Brain pericyte (primary cell): ENCODE measurements at regions not wholly inside any gene's neighbourhood (a gene's known extent, or its start where the extent isn't known, plus 50 kb on each side); places are given as distances from the start of the nearest gene placed in this dataset.

ENCODE experiments used
- DNase-seq: peaks from one replicate; pipeline ENCODE4 v3.0.0-alpha.2; 2012; ENCODE audit warnings: low read depth, low spot score

DNA sequence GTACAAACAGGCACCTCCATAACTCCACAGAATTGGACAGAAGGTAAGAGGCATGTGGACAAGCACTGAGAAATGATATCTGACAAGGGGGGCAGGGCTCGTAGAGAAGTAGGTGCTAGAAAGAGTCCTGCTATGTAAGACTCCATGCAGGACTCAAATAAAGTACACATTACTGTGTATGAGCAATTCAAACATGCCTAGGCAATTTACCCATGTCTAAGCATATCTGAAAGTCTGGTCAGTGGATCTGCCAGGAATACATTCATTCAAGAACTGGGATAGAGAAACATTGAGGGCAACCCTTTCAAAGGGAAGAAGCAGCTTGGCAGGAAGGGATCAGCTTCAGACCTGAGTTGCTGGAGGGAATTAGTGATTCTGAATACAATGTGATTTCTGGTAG lies 174.1 kb upstream of the MCTP2 start:
- DNase-seq: no peak

DNA sequence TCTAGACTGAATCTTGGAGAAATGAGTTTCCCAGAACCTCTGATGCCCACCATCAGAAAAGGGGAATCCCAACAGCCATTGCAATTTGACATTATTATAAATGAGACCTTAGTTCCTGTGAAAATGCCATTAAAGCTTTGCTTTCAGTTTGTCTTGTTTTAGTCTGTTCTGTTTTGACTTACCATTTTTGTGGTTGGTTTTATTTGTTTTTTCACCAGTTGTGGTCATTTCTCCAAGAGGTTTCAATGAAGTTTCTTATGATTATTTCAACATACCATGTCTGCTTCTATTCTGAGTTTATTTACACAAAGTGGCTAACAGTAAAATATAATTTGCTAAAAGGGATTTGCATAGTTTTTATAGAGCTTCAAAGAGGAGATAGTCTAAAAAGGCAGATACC lies 175.0 kb upstream of the MCTP2 start:
- DNase-seq: no peak

DNA sequence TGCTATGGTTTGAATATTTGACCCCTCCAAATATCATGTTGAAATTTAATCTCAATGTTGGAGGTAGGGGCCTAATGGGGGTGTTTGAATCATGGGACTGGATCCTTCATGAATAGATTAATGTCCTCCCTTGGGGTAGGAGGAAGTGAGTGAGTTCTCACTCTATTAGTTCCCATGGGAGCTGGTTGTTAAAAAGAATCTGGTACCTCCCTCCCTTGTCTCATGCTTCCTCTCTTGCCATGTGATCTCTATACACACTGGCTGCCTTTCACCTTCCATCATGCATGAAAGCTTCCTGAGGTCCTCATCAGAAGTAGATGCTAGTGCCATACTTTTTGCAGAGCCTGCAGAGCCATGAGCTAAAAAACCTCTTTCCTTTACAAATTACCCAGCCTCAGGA lies 177.7 kb upstream of the MCTP2 start:
- no peak for DNase-seq

DNA sequence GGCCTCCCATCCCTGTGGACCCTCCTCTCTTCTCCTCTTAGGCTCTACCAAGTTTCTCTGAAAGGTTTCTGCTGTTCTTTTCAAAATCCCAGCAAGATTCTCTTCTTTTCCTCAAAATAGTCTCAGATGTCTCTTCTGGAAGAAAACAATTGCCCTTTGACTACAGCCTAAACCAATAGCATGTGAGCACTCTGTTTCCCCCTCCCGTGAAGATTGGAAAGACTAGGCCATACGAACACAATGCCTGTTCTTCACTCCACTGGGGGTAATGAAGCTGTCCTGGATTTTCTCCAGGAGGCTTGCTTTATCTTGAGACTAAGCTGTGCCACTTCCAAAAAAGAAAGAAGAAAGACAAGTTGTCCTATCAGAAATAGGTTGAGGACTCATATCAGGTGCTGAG lies 178.7 kb upstream of the MCTP2 start:
- DNase-seq: no peak

DNA sequence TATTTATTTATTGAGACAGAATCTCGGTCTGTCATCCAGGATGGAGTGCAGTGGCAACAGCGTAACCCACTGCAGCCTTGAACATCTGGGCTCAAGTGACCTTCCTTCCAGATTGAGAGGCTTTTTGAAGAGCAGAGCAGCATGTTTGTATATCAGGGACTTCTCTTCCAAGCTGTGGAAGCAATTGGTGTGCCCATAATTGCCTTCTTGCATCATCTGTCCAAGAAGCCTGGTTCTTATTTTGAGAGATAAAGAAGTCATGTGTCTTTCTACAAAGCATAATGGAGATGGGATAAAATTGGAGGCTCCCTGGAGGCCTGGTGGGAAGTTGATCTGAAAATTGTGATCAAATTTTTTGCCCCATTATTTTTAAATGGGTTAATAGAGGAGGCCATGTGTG lies 183.8 kb upstream of the MCTP2 start:
- no peak for DNase-seq

DNA sequence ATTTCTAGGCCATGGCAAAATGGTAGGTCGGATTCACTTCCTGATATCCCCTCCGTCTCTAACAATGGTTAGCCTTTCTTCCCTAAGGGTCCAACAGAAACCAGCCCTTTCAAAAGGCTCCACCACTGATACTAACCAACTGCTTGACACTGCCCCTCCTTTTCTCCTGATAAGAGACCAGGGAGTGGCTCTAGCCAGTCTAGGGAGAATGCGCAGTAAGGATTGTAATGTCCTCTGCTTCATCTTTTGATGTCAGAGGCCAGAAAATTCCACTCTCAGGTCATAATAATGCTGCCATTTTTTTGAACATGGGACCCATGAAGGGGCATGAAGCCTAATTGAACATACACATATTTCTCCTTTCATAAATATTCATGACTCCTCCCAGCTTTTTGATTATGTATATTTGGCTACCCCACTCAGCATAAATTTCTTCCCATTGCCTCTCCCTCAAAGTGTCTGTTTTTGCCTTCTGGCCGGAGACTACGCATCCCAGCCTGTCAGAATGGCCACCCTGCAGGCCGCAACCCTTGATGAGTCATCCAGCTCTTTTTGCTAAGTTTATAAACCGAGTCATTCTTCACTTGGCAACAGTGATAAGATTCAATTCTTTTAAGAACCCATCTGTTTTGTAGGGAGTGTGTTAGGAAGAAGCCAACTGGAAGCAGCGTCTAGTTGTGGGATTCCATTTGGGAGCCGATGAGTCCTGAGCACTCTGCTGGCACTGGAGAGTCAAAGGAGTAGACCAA lies 189.0 kb upstream of the MCTP2 start:
- DNase-seq: no peak

DNA sequence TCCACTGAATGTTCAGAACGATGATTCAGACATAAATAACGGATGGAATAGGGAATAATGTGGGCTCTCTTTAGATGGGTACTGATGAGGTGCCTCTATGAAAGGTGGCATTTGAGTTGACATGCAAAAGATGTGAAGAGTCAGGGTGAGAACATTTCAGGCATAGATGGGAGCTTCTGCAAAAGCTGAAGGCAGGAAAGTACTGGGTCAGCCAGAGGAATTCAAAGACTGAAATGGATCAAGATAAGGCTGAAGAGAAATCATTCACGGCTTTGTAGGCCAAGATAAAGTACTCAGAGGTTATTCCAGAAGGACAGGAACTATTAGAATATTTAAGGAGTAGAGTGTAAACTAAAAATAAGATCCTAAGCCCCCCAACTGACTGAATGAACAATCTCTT lies 189.6 kb upstream of the MCTP2 start:
- DNase-seq: no peak

DNA sequence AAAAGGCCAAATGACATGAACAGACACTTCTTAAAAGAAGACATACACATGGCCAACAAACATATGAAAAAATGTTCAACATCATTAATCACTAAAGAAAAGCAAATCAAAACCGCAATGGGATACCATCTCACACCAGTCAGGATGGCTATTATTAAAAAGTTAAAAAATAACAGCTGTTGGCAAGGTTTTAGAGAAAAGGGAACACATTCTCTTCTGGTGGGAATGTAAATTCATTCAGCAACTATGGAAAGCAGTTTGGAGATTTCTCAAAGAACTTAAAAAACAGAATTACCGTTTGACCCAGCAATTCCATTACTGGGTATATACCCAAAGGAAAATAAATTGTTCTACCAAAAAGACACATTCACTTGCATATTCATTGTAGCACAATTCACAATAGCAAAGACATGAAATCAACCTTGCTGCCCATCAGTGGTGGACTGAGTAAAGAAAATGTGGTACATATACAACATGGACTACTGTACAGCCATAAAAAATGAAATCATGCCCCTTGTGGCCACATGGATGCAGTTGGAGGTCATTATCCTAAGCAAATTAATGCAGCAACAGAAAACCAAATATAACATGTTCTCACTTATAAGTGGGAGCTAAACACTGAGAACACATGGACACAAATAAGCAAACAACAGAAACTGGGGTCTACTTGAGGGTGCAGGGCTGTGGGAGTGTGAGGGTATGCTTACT lies 190.7 kb upstream of the MCTP2 start:
- DNase-seq: no peak

DNA sequence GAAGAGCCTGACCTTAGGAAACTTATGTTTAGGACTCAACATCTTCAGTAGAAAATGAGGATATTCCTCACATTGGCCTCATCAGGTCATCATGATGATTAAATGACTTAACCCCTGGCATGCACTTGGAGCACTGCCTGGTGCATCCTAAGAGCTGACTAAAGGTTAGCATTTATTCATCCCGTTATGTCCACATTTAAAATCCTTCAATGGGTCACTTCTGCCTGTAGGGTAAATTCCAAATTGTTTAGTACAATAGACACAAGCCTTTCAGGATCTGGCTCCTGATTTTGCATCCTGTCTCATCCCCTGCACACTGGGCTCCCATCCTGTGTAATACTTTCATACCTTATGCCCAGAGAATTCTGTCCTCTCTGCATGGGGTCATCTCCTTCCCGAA lies 195.2 kb upstream of the MCTP2 start:
- DNase-seq: no peak

DNA sequence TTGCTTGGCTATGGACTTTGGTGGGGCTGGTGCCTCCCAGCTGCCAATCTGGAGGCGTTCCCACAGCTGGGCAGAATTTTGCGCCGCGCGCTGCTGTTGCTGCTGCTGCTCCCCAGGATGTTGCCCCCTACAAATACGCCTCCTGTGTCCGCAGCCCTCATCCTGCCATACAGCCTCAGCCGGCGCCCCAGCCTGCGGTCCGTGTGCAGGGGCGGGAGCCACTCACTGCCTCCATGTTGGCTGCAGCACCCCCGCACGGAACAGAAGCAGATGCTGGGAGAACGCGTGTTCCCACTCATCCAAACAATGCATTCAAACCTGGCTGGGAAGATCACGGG lies 197.7 kb upstream of the MCTP2 start:
- DNase-seq: no peak

DNA sequence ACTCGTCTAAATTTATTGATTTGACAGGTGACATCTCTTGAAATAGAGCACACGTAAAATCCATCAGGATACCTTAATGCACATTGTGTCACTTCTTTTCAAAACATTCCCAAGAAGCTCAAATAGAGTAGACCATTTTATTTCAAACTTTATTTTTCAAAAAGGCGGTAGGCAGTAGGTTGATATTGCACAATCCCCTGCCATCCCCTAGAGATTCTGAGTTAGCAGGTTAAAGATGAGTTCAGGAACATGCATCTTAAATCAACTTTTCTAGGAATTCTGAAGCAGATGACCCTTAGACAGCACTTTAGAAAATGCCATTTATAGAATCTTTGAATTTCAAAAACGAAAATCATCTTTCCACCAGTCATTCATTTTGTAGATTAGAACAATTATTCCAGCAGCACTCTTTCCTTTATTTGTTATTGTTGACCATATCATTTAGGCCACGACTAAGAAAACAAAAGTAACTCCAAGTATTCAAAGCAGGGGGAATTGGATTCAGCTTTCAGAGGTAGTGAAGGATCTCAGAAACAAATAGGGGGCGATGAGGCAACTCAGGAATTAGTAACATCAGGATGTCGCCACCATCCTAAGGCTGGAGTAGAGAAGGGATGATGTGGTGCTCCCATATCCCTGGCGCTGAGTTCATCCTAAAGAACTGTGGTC lies 198.2 kb upstream of the MCTP2 start:
- no peak for DNase-seq

DNA sequence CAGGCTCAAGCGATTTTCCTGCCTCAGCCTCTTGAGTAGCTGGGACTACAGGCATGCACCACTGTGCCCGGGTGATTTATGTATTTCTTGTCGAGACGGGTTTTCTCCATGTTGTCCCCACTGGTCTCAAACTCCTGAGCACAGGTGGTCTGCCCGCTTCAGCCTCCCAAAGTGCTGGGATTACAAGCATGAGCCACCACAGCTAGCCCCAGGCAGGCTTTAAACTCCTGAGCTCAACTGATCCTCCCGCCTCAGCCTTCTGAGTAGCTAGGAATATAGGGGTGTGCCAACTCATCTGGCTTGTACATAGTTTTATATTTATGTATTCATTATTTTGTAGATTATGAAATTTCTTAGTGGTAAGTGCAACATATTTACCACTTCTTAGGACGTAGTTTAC lies 198.8 kb upstream of the MCTP2 start:
- no peak for DNase-seq

DNA sequence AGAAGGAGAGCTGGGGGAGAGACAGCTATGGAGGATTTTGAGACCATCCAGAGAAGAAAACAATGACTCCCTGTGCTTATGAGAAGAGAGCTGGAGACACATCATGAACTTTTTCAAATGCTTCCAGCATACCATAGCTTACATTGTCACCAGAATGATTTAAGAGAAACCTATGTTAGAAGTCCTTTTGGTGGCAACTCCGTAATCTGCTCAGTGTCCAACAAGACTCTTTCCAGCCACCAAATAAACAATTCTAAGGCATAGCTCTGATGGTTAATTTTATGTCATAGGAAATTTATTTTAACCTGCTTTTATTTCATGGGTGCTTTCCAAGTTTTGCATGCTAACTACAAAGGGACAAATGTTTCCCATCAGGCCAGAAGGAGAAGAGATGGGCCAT lies 200.3 kb upstream of the MCTP2 start:
- DNase-seq: no peak

DNA sequence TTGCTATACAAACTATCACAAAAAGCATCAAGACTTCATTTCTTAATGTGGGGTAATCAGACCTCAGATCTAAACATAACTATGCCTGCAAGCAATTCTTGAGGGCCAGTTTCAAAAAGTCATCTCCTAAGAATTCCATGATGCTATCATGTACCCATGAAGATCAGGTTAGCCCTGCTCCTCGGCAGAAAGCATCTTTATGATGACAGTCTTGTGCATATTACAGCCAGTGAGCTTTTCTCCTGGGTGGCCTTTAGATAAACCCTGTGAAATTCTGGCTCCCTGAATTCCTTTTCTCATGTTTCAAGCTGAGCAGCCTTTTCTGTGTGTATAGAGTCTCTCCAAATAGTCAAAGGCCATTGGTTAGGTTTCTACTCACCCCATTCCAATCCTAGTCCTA lies 201.9 kb upstream of the MCTP2 start:
- DNase-seq: no peak

DNA sequence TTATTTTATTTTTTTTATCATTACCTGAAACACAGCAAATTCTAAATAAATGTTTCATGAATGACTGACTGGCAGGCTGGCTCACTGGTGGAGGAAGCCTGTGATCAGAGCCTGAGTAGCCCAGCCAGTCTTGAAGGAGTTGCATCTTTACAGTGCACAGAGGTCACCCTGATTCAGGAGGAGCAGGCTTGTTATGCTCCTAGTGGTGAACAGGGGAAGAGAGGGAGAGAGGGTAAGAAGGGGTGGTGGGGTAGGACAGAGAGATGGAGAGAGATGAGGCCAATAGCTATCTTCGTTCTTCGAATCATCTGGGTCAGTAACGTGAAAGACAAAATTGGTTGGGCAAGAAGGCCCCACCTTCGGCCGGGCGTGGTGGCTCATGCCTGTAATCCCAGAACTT lies 202.6 kb upstream of the MCTP2 start:
- no peak for DNase-seq

DNA sequence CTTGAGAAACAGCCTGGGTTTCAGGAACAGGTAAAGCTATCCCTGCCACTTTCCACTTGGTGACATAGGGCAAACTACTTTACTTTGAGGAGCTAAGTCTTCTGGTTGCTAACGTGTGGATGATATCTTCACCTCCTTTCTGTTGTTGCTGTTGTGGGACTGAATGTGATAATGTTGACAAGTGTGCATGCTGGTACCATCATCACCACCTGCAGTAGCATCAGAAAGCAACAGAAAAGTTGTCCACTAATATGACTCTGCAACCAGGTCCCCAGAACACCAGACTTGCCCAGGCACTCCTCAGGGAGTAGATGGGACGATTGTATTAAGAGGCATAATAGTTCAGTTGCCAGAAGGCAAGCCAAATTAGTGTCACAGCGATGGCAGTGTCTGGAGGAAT lies 203.2 kb upstream of the MCTP2 start:
- DNase-seq: no peak

DNA sequence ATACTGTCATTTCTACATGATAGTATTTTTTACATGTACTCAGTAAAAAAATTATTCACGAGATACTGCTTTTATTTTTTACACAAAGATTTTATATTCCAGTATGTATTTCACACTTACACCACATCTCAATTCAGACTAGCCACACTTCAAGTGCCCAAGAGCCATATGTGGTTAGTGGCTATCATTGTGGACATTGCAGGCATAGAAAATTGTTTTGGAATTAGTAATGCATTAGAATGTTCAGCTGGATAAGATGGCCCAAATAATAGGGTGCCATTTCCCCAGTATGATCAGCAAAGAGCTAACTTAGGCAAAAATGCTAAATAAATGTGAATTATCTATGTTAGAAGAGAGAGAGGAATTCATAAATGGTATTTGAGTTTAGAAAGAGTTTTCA lies 203.8 kb upstream of the MCTP2 start:
- no peak for DNase-seq

DNA sequence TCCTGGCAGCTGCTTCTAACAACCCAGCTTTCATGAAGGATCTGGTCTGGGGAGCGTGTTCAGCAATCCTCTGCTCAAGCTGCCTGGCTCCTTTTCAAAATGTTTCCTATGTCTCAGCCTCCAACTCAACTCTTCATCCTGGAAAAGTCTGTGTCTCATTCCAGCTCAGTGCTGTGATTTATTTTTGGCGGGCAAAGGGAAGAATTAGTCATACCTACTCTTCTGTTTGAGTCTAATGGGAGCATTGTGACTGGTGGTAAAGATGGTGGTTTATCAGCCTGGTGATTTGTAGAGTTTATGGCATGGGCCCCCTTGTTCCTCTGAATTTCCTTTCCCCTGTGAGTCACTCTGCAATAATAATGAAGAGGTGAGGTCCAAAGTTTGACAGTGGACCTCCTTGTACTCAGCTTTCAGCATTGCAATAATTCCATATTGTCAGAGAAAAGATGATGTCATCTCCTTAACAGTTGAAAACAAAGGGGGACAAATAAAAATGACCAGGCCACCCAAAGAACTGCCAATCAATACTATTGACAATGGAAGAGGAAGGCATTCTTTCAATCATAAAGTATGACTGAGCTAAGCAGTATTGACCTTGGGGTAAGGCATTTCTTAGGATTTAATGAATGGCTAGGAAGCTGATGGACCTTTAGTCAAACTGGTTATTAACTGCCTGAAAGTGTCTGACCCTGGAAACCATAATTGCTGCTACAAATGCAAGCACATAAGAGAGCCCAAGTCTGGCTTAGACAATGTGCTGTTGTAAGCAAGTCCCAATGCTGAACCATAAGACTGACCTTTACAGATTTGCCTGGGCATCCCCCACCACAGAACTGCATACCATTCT lies 204.7 kb upstream of the MCTP2 start:
- DNase-seq: no peak

DNA sequence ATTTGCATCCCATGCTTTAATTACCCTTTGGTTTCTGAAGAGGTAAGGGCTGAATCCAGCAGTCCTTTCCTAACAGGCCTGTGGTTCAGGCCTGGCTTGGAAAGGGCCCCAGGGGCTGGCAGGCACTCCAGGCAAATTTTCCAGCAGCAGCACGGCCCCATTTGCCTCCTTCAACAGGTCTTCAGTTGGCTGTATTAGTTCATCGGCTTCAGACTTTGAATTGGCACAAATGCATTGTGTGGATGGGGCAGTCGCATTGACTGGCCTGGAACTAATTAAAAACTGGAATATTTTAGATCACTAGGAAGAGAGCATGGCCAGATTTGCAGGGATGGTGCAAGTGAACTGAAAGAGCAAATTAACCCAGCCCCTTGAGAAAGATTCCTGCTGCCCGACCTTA lies 207.8 kb upstream of the MCTP2 start:
- no peak for DNase-seq

DNA sequence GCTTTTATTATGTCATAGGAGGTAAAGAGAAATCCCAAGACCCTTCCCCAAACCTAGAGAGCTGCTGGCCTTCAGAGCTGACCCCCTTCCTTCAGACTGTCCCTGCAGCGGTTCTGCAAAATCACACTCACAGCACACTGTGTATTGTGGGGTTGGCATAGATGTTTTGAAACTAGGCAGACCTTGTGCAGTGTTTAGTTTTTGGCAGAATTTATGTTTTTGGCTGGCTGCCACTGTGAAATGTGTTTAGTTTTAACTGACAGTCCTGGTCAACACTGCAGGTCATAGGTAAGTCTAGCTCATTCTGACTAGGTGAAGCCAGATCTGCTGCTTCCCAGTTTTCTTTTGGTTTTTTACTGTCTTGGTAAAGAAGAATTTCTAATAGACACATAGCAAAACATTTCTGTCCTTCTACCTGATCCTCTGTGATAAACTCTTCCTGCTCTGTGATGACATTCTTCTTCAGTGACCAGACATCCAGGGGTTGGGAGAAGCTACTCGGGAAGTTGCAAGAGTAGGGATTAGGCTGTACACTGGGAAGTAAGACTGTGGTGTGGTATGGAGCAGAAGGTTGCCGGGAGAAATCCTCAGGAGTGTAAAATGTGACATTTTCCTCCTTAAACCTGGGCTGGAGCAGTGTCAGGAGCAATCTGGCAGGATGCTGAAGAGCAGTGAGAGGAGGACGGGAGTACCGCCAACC lies 209.6 kb upstream of the MCTP2 start:
- no peak for DNase-seq

DNA sequence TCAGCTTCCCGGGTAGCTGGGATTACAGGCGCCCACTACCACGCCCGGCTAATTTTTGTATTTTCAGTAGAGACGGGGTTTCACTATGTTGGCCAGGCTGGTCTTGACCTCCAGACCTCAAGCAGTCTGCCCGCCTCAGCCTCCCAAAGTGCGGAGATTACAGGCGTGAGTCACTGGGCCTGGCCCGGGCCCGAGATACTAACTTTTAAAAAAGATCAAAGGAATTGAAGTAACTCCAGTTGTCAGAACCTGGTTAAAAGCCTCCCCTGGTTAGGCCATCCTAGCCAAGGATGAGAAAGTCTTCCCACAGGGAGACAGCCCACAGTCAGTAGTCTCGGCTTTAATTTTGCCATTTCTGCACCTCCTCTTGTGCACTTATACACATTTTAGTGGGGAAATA lies 212.3 kb upstream of the MCTP2 start:
- no peak for DNase-seq

DNA sequence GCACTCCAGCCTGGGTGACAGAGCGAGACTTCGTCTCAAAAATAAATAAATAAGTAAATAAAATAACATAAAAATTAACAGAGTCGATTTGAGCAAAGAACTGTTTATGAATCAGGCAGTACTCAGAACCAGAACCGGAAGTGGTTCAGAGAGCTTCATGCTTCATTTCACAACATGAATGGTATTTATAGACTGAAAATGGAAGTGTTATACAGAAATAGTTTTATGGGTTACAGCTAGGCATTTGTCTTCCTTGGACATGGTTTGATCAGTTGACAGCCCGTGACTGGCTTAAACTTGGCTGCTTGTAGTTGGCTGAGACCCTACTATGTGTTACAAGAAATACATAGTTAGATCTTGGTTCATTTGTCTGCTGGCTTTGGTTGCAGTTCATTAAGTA lies 216.0 kb upstream of the MCTP2 start:
- DNase-seq: no peak
